ENCODE measurements at regions not wholly inside any gene's neighbourhood (a gene's known extent, or its start where the extent isn't known, plus 50 kb on each side); places are given as distances from the start of the nearest gene placed in this dataset.
A peak's percentile ranks its signal among the peaks of the same experiment; 100 is the strongest.

GRCh38 chr18:75896865-75897264, 469.4 kb upstream of the SMIM21 start:
- no peak for ATAC-seq

GRCh38 chr18:75895135-75895534, 467.6 kb upstream of the SMIM21 start:
- Histone ChIP-seq H3K9me3 (no peaks in the 10 kb centered on the region), H3K4me1 (no peaks in the 10 kb centered on the region), H3K4me3 (no peak overlapping the region), H3K27ac (no peak overlapping the region), H3K27me3 (ENCODE audit: insufficient read depth in 3 of 3, low read length in 2 of 3) (no peaks in the 10 kb centered on the region), H3K36me3 (ENCODE audit: insufficient read depth in 1 of 2, low read depth in 1 of 2) (no peaks in the 10 kb centered on the region)
- DNase-seq (no peak), ATAC-seq (no peak)
- no peak for TF ChIP-seq CTCF (IDR thresholded peaks at IDR 0.05)
- 65 to 80% (median 73%) methylated on average over 4 of the region's 4 CpGs for WGBS, 3 donors
- intact Hi-C loops (cut with DNase I) = no loop called here

More at GRCh38 chr18:75896865-75897264, 469.4 kb upstream of the SMIM21 start:
- Histone ChIP-seq H3K27me3 (ENCODE audit: insufficient read depth in 3 of 3, low read length in 2 of 3) (no peaks in the 10 kb centered on the region), H3K36me3 (ENCODE audit: insufficient read depth in 1 of 2, low read depth in 1 of 2) (no peaks in the 10 kb centered on the region), H3K4me3 (no peak overlapping the region), H3K9me3 (no peaks in the 10 kb centered on the region), H3K27ac (no peak overlapping the region), H3K4me1 (no peaks in the 10 kb centered on the region)
- intact Hi-C loops (cut with DNase I) = no loop called here
- no peak for DNase-seq
- TF ChIP-seq CTCF (IDR thresholded peaks at IDR 0.05) = no peak
- WGBS, 3 donors = 48 to 53% (median 51%) methylated on average over 5 of the region's 5 CpGs

- intact Hi-C loops (cut with DNase I) = no loop called here
- no peak for DNase-seq
- Histone ChIP-seq H3K9me3 (no peaks in the 10 kb centered on the region), H3K36me3 (ENCODE audit: insufficient read depth in 1 of 2, low read depth in 1 of 2) (no peaks in the 10 kb centered on the region), H3K4me3 (no peak overlapping the region), H3K4me1 (no peaks in the 10 kb centered on the region), H3K27ac (no peak overlapping the region), H3K27me3 (ENCODE audit: insufficient read depth in 3 of 3, low read length in 2 of 3) (peaks cover 0 to under 1% (median 0%) of the 10 kb centered on the region in 3 donors)
- ATAC-seq = peak in 1 of 4 donors; percentile 34
- peak; percentile 19 for TF ChIP-seq CTCF (IDR thresholded peaks at IDR 0.05)
- WGBS, 3 donors = 84 to 95% (median 85%) methylated on average over 4 of the region's 4 CpGs
These were observed 457.2 kb upstream of the SMIM21 start for GRCh38 chr18:75884728-75885127.

- no peak for ATAC-seq
- no peak for DNase-seq
- Histone ChIP-seq H3K36me3 (ENCODE audit: insufficient read depth in 1 of 2, low read depth in 1 of 2) (no peaks in the 10 kb centered on the region), H3K4me3 (no peak overlapping the region), H3K27ac (no peak overlapping the region), H3K9me3 (no peaks in the 10 kb centered on the region), H3K4me1 (no peaks in the 10 kb centered on the region), H3K27me3 (ENCODE audit: insufficient read depth in 3 of 3, low read length in 2 of 3) (no peaks in the 10 kb centered on the region)
- intact Hi-C loops (cut with DNase I) = no loop called here
- TF ChIP-seq CTCF (IDR thresholded peaks at IDR 0.05) = no peak
- 16 to 21% (median 16%) methylated on average over 6 of the region's 6 CpGs for WGBS, 3 donors
These were observed 453.5 kb upstream of the SMIM21 start for GRCh38 chr18:75880925-75881504.

GRCh38 chr18:75880266-75880665, 452.8 kb upstream of the SMIM21 start:
- intact Hi-C loops (cut with DNase I) = no loop called here
- no peak overlapping the region for H3K27ac ChIP-seq
- H3K9me3 ChIP-seq = no peaks in the 10 kb centered on the region
- no peaks in the 10 kb centered on the region for H3K36me3 ChIP-seq (ENCODE audit: insufficient read depth in 1 of 2, low read depth in 1 of 2)
- no peaks in the 10 kb centered on the region for H3K27me3 ChIP-seq (ENCODE audit: insufficient read depth in 3 of 3, low read length in 2 of 3)
- 87 to 94% (median 94%) methylated on average over 12 of the region's 12 CpGs for WGBS, 3 donors
- DNase-seq = no peak
- no peak for TF ChIP-seq CTCF (IDR thresholded peaks at IDR 0.05)
- H3K4me3 ChIP-seq = no peak overlapping the region
- no peaks in the 10 kb centered on the region for H3K4me1 ChIP-seq
- ATAC-seq = no peak

All from psoas muscle (tissue), 7 donors.